GM12892 (cell line): ENCODE measurements at regions not wholly inside any gene's neighbourhood (a gene's known extent, or its start where the extent isn't known, plus 50 kb on each side); places are given as distances from the start of the nearest gene placed in this dataset.

Experiments
- POLR2A ChIP-seq: IDR thresholded peaks from 2 replicates; pipeline ENCODE4 v1.6.1; 2011; ENCODE audit warnings: low read depth, low read length, control low read depth
- POLR2AphosphoS5 ChIP-seq: IDR thresholded peaks from 2 replicates; pipeline ENCODE4 v1.6.1; 2011; ENCODE audit warnings: low read depth, low read length, control low read depth
- TAF1 ChIP-seq: IDR thresholded peaks from 2 replicates; pipeline ENCODE4 v1.6.1; 2011; ENCODE audit warnings: low read depth, mild to moderate bottlenecking, control low read depth, low read length, borderline replicate concordance

DNA sequence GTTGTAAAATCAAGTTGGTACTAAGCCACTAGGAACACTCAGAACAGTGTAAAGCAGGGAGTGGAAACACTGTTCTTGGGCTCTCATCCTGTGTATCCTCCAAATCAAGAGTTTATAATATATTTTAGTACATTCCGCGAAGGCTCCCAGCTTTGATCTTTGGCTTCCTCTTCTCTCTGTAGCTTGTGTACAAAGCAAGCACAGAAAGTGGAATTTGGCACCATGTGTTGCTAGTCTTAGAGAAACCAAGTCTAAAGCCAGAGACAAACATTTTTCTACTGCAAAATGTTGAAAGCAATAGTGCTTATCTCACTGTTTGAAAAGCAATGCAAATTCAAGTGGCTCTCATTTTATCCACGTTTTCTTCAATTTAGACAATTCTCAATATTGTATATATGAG lies 1893.3 kb upstream of the WWC1 start:
- no peak for TF ChIP-seq TAF1
- TF ChIP-seq POLR2AphosphoS5 = no peak
- no peak for TF ChIP-seq POLR2A
